SH-SY5Y (cell line): ENCODE measurements at regions not wholly inside any gene's neighbourhood (a gene's known extent, or its start where the extent isn't known, plus 50 kb on each side); places are given as distances from the start of the nearest gene placed in this dataset.

Experiments used
- GATA2 ChIP-seq: IDR thresholded peaks from 2 replicates; pipeline ENCODE4 v1.6.1; 2011; ENCODE audit warnings: mild to moderate bottlenecking, low read depth, low read length
- GATA3 ChIP-seq: IDR thresholded peaks from 2 replicates; pipeline ENCODE4 v1.6.1; 2011; ENCODE audit warnings: low read depth, mild to moderate bottlenecking, low read length, moderate library complexity

DNA sequence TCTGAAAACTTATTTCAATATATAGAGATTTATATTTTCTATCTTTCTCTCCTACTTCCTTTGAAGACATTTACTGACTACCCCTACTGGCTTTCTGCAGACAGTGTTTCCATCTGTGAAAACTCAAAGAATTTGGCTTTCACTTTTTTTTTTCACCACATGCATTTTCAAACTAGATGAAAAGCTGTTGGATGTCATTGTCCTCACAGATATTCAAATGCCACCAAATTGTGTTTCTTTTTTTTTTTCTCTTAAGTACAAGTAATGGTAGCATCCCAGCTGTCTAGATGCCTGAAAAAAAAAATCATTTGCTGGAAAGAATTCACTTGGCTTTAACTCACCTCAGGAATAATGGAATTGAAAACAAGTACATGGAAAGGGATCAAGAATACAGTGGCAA is 2258.6 kb upstream of the ACO1 start:
- no peak for TF ChIP-seq GATA3
- no peak for TF ChIP-seq GATA2

DNA sequence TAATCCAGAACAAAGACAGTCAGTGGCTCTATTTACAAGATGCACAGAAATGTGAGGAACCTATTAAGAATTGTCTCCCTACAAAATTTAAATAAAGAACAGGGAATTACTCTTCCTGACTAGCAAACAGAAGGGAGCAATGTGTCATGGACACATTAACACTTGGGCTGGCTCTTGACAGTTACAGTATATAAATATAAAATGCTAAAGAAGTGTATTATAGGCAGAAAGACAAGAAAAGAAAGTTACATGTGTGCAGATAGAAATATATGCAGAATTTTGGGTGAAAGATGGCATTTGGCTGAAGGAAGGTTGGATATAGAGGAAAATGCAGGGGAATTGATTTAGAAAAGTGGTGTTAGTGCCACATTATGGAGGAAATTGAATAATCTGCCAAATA is 2257.1 kb upstream of the ACO1 start:
- TF ChIP-seq GATA2, result no peak
- TF ChIP-seq GATA3, result no peak

DNA sequence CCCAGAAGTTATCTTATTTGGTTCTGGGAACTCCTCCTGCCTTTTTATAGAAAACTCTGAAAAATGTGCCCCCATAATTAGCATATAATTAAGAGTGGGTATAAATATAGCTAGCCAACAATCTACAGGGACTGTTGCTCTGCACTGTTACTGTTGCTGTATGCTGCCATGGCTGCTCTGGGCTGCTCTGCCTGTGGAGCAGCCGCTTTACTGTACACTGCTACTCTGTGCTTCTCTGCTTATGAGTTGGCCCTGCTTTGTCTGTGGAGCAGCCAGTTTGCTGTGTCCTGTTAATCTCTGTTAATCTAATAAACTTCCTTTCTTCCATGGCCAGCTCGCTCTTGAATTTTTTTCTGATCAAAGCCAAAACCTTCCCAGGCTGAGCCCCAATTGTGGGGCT is 2244.0 kb upstream of the ACO1 start:
- TF ChIP-seq GATA2 (no peak), GATA3 (no peak)

GRCh38 chr9:30160570-30160969 is 2223.9 kb upstream of the ACO1 start:
- TF ChIP-seq GATA3 (no peak), GATA2 (no peak)

DNA sequence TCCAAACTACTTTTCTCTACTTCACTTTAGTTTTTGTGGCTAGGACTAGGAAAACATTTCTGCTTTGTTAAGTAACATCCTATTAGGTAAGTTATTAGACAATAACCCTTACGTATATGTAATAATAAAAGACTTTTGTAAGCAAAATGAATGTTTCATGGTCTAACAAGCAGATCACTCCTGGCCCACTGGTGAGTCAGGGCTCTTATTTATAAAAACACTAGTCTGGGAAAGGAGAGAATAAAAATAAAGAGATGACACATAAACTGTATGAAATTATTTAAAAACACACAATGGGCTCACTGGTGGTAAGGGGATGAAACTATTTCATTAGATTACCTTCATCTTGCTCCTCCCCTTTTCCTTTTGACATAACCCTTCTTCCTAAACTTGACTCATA is 2212.2 kb upstream of the ACO1 start:
- TF ChIP-seq GATA2 (no peak), GATA3 (no peak)

GRCh38 chr9:30178610-30179009 is 2205.8 kb upstream of the ACO1 start:
- TF ChIP-seq GATA2, result no peak
- no peak for TF ChIP-seq GATA3

- TF ChIP-seq GATA3, result no peak
- no peak for TF ChIP-seq GATA2
Observed at GRCh38 chr9:30193421-30193820, 2191.0 kb upstream of the ACO1 start.

GRCh38 chr9:30196941-30197340 is 2187.5 kb upstream of the ACO1 start:
- no peak for TF ChIP-seq GATA3
- no peak for TF ChIP-seq GATA2

DNA sequence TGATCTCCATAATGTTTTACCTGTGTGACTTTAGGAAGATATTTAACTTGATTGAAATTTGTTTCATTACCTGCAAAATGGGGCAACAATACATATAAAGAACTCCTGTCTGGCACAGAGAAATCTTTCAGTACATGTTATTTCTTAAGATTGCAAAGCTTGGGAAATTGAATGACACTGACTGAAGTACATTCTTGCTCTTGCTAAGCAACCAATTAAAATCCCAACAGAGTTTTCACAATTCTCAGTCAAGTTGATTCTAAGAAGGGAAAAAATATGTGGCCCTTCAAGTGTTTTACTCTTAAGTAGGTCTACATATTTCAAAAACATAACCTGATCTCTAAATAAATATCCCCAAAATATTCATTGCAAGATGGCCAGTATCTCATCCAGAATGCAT is 2187.0 kb upstream of the ACO1 start:
- no peak for TF ChIP-seq GATA3
- TF ChIP-seq GATA2, result no peak

- no peak for TF ChIP-seq GATA2
- no peak for TF ChIP-seq GATA3
Observed at GRCh38 chr9:30197954-30198353, 2186.5 kb upstream of the ACO1 start.

DNA sequence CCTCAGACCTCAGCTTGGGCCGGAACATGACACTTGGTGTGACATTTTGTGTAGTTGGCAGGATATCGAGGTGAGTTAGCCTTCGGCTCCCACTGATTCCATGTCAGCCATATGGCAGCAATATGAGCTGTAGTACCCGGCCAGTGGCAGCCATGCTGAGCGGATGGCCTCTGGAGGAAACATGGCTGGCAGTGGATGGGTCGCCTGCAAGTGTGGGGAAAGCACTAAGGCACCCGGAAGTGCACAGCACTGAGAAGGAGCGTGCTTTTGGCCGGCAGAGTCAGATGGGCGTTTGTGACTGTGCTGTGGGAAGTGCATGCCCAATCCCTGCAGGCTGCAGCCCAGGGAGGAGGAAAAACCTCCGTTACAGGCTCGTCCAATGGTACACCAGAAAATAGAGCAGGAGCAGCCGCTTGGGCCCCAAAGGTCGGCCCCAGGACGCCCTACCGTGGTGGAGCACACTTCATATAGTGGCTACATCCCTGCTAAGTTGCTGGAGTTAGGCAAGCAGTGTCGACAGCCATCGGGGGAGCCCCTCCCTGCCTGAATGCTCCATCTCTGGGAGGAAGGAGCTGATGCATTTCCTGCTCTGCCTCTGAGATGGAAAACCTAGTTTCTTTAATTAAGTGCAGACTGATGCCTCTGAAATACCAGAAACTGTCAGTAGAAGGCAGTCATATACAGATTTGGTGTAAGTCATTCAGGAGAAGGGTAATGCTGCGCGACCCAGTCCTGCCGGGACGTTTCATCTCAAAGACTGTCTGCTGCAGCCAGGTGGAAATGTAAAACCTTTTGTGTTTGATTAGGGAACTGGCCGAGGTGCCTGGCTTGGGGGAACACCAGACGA is 2185.8 kb upstream of the ACO1 start:
- no peak for TF ChIP-seq GATA3
- TF ChIP-seq GATA2, result no peak

DNA sequence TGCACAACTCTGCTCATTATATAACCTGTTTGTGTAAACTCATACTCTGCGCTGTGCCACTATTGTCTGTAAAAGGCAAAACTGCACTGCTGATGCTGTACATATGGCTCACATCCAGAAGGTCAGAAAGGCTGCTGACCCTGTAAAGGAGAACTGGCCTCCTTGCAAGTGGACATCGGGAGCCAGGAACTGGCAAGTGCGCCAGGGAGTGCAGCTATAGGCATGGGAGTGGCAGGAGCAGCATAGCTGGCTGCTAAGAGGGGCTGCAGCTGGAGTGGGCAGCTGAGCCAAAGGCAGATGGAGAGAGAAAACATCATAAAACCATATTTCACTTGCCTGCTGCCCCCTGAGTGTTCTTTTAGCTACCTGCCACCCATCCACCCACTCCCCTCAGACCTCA is 2183.4 kb upstream of the ACO1 start:
- TF ChIP-seq GATA3 (no peak), GATA2 (no peak)

- TF ChIP-seq GATA2, result no peak
- no peak for TF ChIP-seq GATA3
Observed at GRCh38 chr9:30235068-30235467, 2149.4 kb upstream of the ACO1 start.

DNA sequence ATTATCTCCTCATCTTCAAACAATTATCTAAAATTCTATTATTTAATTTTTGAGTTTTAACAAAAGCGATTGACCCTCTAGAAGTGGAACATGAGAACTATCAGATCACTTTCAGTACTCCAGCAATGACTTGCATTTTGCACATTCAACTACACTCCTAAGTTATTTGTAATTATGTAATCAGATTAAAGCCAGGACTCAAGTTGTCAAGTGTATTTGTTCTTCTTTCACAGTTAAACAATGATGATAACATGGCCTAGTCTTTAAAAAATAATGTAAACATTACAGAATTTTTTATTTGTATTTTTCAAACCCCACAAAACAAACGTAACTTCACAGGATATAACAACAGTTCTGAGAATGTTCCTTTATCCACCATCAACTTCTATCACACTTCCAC is 2148.9 kb upstream of the ACO1 start:
- TF ChIP-seq GATA2, result no peak
- no peak for TF ChIP-seq GATA3

DNA sequence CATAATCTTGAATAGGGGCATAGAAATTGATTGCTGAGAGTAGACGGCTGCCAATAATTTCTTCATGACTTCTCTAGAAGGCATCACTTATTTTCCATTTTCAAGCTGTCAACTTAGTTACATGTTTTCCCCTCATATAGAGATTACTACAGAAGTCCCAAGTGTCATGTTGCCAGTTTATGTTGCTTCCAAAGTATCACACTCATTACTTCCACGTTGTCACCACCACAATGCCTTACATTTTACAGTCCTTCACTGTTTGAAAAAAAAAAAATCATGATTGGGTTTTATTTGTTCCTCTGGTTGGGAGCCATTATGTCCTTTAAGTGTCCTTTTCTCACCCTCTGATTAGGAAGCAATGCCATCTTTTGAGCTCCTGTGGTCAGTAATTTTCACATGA is 2144.6 kb upstream of the ACO1 start:
- no peak for TF ChIP-seq GATA2
- TF ChIP-seq GATA3, result no peak
